ENCODE measurements at regions not wholly inside any gene's neighbourhood (a gene's known extent, or its start where the extent isn't known, plus 50 kb on each side); places are given as distances from the start of the nearest gene placed in this dataset.

DNA sequence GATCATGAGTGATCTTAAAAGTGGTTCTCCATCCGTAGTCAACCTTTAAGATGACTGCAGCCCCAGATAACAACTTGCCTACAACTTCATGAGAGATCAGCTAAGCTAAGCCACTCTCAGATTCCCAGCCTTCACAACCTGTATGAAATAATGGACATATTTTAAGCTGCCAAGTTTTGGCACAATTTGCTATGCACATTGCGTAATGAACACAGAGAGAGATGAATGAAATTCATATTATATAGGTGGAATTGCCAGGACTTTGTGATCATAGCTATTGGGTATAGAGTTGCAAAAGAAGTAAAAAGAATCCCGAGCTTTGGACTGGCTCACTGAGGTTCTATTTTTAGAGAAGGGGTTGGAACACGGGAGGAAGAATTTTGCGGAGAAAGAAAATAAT, 59.1 kb upstream of the EGLN3 start:
- no peak for DNase-seq (ENCODE audit: extremely low read depth, low read depth)
- TF ChIP-seq, protein P1, sequence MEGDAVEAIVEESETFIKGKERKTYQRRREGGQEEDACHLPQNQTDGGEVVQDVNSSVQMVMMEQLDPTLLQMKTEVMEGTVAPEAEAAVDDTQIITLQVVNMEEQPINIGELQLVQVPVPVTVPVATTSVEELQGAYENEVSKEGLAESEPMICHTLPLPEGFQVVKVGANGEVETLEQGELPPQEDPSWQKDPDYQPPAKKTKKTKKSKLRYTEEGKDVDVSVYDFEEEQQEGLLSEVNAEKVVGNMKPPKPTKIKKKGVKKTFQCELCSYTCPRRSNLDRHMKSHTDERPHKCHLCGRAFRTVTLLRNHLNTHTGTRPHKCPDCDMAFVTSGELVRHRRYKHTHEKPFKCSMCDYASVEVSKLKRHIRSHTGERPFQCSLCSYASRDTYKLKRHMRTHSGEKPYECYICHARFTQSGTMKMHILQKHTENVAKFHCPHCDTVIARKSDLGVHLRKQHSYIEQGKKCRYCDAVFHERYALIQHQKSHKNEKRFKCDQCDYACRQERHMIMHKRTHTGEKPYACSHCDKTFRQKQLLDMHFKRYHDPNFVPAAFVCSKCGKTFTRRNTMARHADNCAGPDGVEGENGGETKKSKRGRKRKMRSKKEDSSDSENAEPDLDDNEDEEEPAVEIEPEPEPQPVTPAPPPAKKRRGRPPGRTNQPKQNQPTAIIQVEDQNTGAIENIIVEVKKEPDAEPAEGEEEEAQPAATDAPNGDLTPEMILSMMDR (IDR thresholded peaks at IDR 0.05; ENCODE audit: low read depth, low read length): no peak

DNA sequence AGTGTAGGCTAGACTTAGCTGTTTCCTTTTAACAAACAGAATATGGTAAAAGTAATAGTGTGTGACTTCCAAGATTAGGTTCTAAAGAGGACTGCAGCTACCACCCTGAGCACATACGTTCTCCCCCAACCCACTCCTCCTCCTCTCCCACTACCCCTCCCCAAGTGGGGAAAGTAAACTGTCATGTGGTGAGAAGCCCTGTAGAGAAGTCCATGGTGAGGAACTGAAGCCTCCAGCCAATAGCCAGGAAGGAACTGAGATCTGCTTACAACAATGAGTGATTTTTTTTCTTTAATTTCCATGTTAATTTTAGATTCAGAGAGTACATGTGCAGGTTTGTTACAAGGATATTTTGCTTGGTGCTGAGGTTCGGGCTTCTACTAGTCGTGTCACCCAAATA, 57.0 kb upstream of the EGLN3 start:
- TF ChIP-seq, protein P1 (IDR thresholded peaks at IDR 0.05; ENCODE audit: low read depth, low read length): no peak
- DNase-seq (ENCODE audit: extremely low read depth, low read depth): no peak

DNA sequence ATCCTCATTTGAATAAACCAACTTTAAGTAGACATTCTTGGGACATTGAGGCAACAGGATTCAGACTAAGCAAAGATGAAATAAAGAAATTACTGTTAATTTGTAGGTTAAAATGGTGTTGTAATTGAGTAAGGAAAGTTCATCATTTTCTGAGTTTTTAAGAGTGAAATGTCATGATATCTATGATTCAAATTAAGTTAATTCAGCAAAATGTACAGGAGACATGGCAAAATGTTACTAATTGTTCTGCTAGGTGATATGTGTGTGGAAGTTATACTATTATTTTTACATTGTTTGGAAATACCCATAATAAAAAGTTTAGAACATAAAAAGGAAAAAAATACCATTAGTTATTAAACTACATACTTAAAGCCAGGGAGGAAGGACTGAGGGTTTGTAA, 55.0 kb upstream of the EGLN3 start:
- TF ChIP-seq, protein P1 (IDR thresholded peaks at IDR 0.05; ENCODE audit: low read depth, low read length): no peak
- DNase-seq (ENCODE audit: extremely low read depth, low read depth): no peak

DNA sequence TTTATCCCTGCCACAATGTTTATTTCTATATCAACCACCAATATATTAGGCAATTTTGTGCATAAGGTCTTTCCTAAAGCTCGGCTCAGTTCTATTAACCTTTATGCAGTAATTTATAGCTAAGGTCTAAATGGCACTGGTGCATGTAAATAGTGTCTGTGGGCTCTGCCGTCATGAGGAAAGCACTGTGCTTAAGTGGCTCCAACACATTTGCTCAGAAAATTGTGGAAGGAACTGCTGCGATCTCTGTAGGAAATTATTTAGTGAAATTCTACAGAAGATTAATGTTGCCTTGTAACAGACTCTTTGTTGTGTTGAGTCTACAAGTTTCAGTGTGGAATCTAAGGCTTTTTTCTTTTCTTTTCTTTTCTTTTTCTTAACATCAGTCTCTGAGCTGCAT, 54.0 kb upstream of the EGLN3 start:
- no peak for DNase-seq (ENCODE audit: extremely low read depth, low read depth)
- TF ChIP-seq, protein P1 (IDR thresholded peaks at IDR 0.05; ENCODE audit: low read depth, low read length): no peak

DNA sequence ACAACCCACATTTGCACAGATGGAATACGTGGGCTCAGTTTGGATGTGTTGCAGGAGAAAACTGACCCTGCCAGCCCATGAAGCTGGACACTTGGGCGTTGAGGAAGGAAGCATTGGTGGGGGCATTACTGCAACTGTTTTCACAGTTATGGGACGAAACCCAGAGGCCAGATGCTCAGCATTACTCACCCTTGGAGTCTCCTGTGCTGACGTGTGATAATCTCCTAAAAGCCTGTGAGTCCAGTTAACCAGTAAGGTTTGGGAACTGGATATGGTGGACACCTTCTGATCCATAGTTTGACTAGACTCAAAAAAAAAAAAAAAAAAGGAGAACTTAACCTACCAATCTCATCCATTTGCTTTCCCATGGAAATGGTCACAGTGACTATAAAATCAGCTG, 52.8 kb upstream of the EGLN3 start:
- DNase-seq (ENCODE audit: extremely low read depth, low read depth): no peak
- TF ChIP-seq, protein P1 (IDR thresholded peaks at IDR 0.05; ENCODE audit: low read depth, low read length): no peak

DNA sequence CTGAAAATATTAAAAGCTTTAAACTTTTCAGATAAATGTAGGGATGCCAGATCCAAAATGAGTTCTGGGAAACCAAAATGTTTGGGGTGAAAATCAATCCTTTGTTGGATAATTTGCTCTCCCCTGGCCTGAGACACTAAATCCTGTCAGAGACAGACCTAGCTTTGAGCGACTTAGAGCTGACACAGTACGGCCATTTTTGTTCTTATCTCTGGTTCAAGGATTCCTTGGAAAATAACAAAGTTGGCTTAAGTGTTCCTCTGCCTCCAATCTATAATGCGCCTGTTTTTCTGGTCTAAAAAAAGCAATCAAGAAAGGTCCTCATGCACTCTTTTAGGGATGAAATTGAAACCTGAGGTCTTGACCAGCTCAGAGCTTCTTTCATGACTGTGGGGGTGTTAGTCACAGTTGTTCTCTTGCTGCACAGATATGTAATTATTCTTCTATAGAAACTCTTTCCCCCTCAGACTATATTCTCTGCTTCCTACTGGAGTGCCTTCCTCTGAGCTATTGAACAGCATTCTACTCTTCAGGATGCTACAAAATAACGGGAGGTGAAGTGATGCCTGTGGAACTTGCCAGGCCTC, 52.3 kb upstream of the EGLN3 start:
- TF ChIP-seq, protein P1 (IDR thresholded peaks at IDR 0.05; ENCODE audit: low read depth, low read length): no peak
- DNase-seq (ENCODE audit: extremely low read depth, low read depth): no peak
